ENCODE measurements at regions not wholly inside any gene's neighbourhood (a gene's known extent, or its start where the extent isn't known, plus 50 kb on each side); places are given as distances from the start of the nearest gene placed in this dataset.

- Histone ChIP-seq H2AFZ (ENCODE audit: low read length) (no peak overlapping the region), H3K4me3 (ENCODE audit: low read length, poor library complexity, severe bottlenecking) (no peak overlapping the region), H3K4me1 (ENCODE audit: insufficient read depth, low read length, poor library complexity, severe bottlenecking) (no peaks in the 10 kb centered on the region), H3F3A (ENCODE audit: low read depth) (no peaks in the 10 kb centered on the region), H3K9me2 (replicated peaks; ENCODE audit: low read depth, low read length) (no peaks in the 10 kb centered on the region), H3K4me2 (ENCODE audit: low read depth, low read length, poor library complexity, severe bottlenecking) (no peak overlapping the region), H3K36me3 (ENCODE audit: insufficient read depth, low read length) (no peaks in the 10 kb centered on the region), H3K9ac (ENCODE audit: low read depth, low read length, poor library complexity, severe bottlenecking) (no peak overlapping the region), H3K27me3 (ENCODE audit: insufficient read depth, low read length, poor library complexity, severe bottlenecking) (no peaks in the 10 kb centered on the region), H3K79me2 (ENCODE audit: insufficient read depth, low read length) (no peaks in the 10 kb centered on the region), H4K20me1 (ENCODE audit: insufficient read depth, low read length, poor library complexity, severe bottlenecking) (no peaks in the 10 kb centered on the region), H3K9me3 (ENCODE audit: insufficient read depth, low read depth, low read length) (no peaks in the 10 kb centered on the region)
- TF ChIP-seq EZH2phosphoT487 (IDR thresholded peaks at IDR 0.05; ENCODE audit: borderline replicate concordance) (no peak), CTCF (conservative IDR thresholded peaks at IDR 0.05; ENCODE audit: low read length) (no peak)
Measured at GRCh38 chr11:122333467-122333866, 217.5 kb upstream of the BLID start.

GRCh38 chr11:122331079-122331478, 215.1 kb upstream of the BLID start:
- TF ChIP-seq CTCF (conservative IDR thresholded peaks at IDR 0.05; ENCODE audit: low read length) (no peak), EZH2phosphoT487 (IDR thresholded peaks at IDR 0.05; ENCODE audit: borderline replicate concordance) (no peak)
- Histone ChIP-seq H3K4me1 (ENCODE audit: insufficient read depth, low read length, poor library complexity, severe bottlenecking) (no peaks in the 10 kb centered on the region), H3K79me2 (ENCODE audit: insufficient read depth, low read length) (no peaks in the 10 kb centered on the region), H3K4me2 (ENCODE audit: low read depth, low read length, poor library complexity, severe bottlenecking) (no peak overlapping the region), H3K36me3 (ENCODE audit: insufficient read depth, low read length) (no peaks in the 10 kb centered on the region), H2AFZ (ENCODE audit: low read length) (no peak overlapping the region), H3K4me3 (ENCODE audit: low read length, poor library complexity, severe bottlenecking) (no peak overlapping the region), H3K9me3 (ENCODE audit: insufficient read depth, low read depth, low read length) (no peaks in the 10 kb centered on the region), H3K9ac (ENCODE audit: low read depth, low read length, poor library complexity, severe bottlenecking) (no peak overlapping the region), H3K27me3 (ENCODE audit: insufficient read depth, low read length, poor library complexity, severe bottlenecking) (no peaks in the 10 kb centered on the region), H4K20me1 (ENCODE audit: insufficient read depth, low read length, poor library complexity, severe bottlenecking) (no peaks in the 10 kb centered on the region), H3F3A (ENCODE audit: low read depth) (no peaks in the 10 kb centered on the region), H3K9me2 (replicated peaks; ENCODE audit: low read depth, low read length) (no peaks in the 10 kb centered on the region)

DNA sequence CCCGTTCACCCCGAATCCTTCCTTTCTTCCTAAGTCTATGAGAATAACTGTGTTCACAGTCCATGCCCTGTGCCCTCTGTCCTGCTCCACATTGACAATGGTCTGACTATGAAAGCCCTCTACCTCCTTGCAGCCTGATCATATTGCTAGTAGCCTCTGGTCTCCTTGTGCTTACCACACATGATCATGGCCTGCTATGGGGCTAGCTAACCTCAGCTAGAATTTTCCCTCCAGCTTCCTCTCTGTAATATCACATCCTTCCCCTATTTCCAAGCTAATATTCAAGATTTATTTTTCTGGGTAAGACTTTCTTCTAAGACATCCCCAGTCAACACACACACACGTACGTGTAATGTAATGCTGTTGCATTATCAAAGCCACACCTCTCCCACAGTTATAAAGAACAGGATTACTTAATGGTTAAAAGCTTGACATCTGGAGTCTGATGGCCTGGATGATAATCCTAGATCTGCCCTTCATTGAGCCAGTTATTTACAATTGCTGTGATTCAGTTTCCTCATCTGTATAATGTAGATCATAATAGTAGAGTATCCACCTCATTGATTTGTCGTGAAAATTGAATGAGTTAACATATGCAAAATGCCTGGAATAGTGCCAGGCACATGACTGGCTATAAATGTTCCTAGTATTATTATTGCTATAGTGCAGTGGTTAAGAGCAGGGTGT, 214.4 kb upstream of the BLID start:
- no peak for TF ChIP-seq CTCF (conservative IDR thresholded peaks at IDR 0.05; ENCODE audit: low read length)
- TF ChIP-seq EZH2phosphoT487 (IDR thresholded peaks at IDR 0.05; ENCODE audit: borderline replicate concordance), result no peak
- Histone ChIP-seq H3K9me3 (ENCODE audit: insufficient read depth, low read depth, low read length) (no peaks in the 10 kb centered on the region), H3K9ac (ENCODE audit: low read depth, low read length, poor library complexity, severe bottlenecking) (no peak overlapping the region), H3K4me1 (ENCODE audit: insufficient read depth, low read length, poor library complexity, severe bottlenecking) (no peaks in the 10 kb centered on the region), H3F3A (ENCODE audit: low read depth) (no peaks in the 10 kb centered on the region), H3K36me3 (ENCODE audit: insufficient read depth, low read length) (no peaks in the 10 kb centered on the region), H3K27me3 (ENCODE audit: insufficient read depth, low read length, poor library complexity, severe bottlenecking) (no peaks in the 10 kb centered on the region), H3K4me2 (ENCODE audit: low read depth, low read length, poor library complexity, severe bottlenecking) (no peak overlapping the region), H3K79me2 (ENCODE audit: insufficient read depth, low read length) (no peaks in the 10 kb centered on the region), H2AFZ (ENCODE audit: low read length) (no peak overlapping the region), H3K4me3 (ENCODE audit: low read length, poor library complexity, severe bottlenecking) (no peak overlapping the region), H3K9me2 (replicated peaks; ENCODE audit: low read depth, low read length) (no peaks in the 10 kb centered on the region), H4K20me1 (ENCODE audit: insufficient read depth, low read length, poor library complexity, severe bottlenecking) (no peaks in the 10 kb centered on the region)

All from Loucy (cell line).